OCI-M1 (cell line): ENCODE measurements at regions not wholly inside any gene's neighbourhood (a gene's known extent, or its start where the extent isn't known, plus 50 kb on each side); places are given as distances from the start of the nearest gene placed in this dataset.
"Not testable (repeated sequence)": the region's sequence is repeated elsewhere in the genome, so short reads cannot be mapped to it uniquely, and the experiment has no call there.

Source experiments
- DNase-seq: peaks from one replicate; lab custom pipeline; 2025; lab: John Stamatoyannopoulos, UW

- DNase-seq: no peak
Measured at GRCh38 chr9:117649126-117649525, 55.1 kb upstream of the TLR4 start.

DNA sequence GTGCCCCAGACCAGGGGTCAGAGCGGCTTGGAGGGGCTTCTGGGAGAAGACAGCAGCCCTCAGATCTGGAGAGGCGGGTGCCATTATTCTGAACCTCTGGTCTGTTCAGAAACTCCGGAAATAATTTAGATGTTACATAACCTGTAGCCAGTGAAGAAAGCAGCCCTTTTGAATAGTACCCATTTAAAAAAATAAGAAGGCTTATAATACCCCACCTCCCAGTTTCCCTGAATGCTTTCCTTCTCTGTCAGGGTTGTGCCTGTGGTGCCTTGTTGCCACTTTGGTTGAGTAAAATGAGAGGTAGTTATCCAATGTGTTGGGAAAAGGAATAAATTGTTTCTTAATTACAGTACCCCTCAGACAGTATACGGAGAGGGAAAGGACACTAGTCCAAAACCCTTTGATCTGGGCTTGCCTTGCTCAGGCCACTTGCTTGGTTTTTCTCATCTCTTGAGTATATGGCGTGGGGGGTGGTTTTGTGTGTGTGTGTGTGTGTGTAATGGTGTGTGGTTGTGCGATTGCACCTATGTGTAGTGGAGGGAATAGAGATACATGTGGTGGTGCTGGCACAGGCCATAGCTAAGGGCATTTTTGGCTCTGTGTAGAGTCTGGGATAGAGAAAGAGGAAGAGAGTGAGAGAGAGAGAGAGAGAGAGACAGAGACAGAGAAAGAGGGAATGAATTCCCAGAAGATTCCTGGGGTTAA, 59.1 kb upstream of the TLR4 start:
- no peak for DNase-seq

- peak; percentile 85 for DNase-seq
Measured at GRCh38 chr9:117644133-117644931, 59.9 kb upstream of the TLR4 start.

DNA sequence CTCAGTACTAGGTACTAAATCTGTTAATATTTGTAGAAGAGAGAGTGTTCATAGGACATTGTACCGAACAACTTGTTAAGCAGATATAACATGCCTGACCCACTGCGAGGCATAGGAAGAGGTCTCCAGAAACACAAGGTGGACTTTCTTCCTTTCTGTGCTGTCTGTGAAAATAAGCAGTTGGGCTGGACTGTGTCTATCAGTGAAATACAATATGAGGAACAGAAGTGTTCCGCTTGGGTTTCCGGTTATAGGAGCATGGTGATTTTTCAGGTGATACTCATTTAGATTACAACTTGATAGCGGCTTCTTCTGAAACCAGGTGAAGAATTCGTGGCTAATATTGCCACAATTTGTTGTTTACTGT, 60.9 kb upstream of the TLR4 start:
- no peak for DNase-seq

DNA sequence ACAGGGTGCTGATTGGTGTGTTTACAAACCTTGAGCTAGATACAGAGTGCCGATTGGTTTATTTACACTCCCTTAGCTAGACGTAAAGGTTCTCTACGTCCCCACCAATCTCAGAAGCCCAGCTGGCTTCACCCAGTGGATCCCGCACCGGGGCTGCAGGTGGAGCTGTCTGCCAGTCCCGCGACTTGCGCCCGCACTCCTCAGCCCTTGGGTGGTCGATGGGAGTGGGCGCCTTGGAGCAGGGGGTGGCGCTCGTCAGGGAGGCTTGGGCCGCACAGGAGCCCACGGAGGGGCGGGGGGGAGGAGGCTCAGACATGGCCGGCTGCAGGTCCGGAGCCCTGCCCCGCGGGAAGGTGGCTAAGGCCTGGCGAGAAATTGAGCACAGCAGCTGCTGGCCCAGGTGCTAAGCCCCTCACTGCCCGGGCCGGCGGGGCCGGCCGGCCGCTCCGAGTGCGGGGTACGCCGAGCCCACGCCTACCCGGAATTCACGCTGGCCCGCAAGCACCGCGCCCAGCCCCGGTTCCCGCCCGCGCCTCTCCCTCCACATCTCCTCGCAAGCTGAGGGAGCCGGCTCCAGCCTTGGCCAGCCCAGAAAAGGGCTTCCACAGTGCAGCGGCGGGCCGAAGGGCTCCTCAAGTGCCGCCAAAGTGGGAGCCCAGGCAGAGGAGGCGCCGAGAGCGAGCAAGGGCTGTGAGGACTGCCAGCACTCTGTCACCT, 61.5 kb upstream of the TLR4 start:
- not testable (repeated sequence) for DNase-seq

GRCh38 chr9:117636681-117637080, 67.5 kb upstream of the TLR4 start:
- no peak for DNase-seq

- no peak for DNase-seq
Measured at GRCh38 chr9:117625154-117625553, 79.0 kb upstream of the TLR4 start.

GRCh38 chr9:117624106-117624505, 80.1 kb upstream of the TLR4 start:
- no peak for DNase-seq

GRCh38 chr9:117622347-117622746, 81.9 kb upstream of the TLR4 start:
- DNase-seq: no peak

GRCh38 chr9:117616431-117616831, 87.8 kb upstream of the TLR4 start:
- no peak for DNase-seq

DNA sequence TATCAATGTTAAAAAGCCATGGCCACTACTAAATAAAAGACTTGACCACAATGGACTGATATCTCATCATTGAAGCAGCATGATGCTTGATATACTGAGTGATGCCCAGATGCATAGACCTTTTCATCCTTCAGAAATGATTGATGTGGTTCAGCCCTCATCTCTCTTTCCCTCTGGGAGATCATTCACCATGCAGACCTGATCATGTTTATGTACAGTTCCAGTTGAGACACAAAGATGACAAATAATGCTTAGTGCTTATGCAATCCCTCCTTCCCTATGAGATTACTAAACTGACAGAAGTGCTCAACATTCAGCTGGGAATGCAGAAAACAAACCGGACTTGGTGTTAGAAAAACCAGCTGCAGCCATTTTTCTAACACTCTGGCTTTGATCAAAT, 91.9 kb upstream of the TLR4 start:
- no peak for DNase-seq

- DNase-seq: no peak
Measured at GRCh38 chr9:117597977-117598376, 106.2 kb upstream of the TLR4 start.

DNA sequence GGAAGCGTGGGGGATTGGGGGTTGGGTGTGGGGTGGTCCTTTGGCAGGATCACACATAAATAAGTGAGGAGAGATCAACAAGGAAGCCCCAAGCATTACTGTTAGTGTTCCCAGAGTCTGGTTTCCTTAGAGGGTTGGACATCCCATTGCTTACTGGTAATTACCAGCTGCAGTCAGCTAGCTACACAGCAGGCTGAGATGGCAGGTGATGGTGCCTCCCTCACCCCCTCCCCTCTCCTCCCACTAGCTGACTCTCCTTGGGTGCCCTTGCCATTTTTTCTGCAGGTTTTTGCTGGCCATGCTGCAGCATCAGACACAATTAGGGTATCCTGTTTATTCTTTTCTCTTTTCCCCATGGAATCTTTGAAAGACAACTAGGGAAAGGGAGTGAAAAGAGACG, 107.5 kb upstream of the TLR4 start:
- no peak for DNase-seq

DNA sequence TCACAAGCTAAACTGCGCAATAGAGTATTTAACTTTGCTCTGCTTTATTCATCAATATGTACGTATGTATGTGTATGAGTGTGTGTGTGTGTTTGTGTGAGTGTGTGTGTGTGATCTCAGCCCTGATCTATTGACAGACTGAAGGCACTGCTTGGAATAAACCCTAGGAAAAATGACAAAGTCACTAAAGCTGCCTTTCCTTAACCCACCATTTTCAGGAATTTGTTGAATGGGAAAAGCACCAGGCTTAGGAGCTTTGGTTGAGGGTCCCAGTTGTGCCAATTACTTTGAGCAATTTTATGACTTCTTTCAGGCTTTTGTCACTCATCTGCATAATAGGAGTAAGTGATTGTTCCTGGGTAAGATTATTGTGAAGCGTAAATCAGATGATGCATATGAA, 108.6 kb upstream of the TLR4 start:
- DNase-seq: no peak

- no peak for DNase-seq
Measured at GRCh38 chr9:117587263-117587662, 116.9 kb upstream of the TLR4 start.

DNA sequence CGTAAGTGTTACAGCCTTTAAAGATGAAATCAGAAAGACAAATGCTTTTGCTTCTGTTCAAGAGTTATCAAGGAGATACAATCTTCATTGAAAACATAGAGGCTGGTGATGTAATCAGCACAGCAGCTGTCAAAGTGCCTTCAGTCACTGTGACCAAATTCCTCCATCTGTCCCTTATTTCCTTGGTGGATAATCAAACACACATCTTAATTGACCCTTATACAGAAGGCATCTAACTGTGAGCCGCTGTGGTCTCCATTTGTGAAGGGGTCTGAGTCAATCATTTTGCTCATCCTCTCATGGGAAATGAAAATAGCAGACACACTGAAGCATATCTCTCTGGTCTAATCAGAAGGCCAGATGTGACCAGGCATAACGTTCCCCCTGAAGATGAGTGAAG, 130.1 kb upstream of the TLR4 start:
- no peak for DNase-seq

DNA sequence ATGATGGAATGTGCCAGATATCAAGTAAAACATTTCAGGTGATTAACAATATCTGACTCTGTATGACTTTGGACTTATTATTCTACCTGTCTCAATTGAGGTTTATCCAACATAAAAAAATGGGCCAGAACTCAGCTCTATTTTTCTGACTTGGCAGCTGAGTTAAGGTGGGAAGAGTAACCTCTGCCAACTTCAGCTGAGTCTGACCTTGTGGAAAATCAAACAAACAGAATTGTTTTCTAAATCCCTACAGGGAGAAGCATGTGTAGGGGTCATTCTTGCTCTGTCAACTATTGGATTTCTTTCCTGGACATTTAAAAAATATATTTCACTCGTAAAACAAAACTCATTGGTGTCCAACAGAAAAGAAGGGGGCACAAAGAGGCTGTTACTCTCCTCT, 139.4 kb upstream of the TLR4 start:
- DNase-seq: no peak

GRCh38 chr9:117561761-117562160, 142.4 kb upstream of the TLR4 start:
- DNase-seq: no peak

DNA sequence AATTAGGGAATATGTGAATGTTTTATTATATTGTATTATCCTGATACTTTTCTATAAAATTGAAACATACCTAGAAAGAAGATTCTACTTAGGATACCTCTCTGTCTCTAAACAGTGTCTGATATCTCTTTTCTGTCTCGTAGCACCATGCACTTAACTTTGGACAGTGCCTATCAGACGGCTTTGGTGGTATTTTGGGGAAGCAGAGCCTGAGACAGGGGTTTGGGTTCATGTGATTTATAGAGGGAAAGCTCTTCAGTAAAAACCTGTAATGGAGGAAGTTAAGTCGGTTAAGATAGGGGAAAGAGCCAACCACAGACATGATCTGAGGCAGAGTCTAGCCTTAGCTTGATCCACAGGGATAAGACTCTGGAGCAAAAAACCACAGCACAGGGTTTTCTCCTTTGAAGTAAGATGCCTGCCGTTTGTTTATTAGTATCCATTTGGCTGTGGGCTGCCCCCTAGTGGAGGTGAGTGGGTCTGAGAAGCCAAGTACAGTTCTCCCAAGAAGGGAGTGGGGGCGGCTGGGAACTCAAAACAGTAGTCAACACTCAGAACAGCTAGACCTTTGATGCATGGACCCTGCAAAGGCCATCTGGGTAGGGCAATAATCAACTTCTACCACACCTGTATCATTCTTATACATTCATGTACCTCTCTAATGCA, 141.2 kb upstream of the ASTN2 start:
- DNase-seq: peak; percentile 22

GRCh38 chr9:117552811-117553210, 138.0 kb upstream of the ASTN2 start:
- DNase-seq: no peak

DNA sequence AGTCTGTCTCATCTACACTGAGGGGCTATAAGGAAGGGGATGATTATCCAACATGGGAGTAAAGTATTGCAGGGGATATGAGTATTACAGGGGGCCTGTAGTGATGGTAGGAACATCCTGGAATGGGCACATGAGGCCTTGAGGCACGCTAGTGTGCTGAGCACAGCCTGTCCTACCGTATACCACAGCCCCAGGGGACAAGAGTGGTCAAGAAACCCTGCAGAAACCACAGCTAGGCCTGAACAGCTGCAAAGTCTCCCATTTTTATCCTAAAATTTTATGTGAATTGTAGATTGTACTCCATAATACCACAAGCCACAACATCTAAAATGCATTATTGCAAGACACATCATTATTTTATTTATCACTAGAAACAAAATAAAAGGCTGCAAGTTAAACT, 136.3 kb upstream of the ASTN2 start:
- DNase-seq: no peak

DNA sequence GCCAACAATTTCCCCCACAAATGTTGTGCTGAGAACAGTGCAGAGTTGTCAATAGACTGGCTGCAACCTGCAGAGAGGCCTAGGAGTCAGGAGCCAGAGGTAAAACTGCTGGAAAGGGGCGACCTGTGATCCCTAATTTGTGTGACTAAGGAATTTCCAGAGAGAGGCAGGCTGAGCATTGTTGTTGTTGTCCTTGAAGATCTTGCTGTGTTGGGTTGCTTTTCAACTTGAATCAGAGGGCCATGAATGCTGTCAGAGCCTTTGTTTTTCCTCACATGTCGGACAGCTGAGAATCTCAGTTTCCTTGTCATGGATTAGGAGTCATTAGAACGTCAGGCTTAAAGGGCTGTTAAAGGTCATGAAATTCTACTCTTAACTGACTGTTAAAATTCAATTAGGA, 134.6 kb upstream of the ASTN2 start:
- DNase-seq: no peak

- DNase-seq: no peak
Measured at GRCh38 chr9:117548556-117548955, 133.7 kb upstream of the ASTN2 start.
